ENCODE measurements at regions not wholly inside any gene's neighbourhood (a gene's known extent, or its start where the extent isn't known, plus 50 kb on each side); places are given as distances from the start of the nearest gene placed in this dataset.

DNA sequence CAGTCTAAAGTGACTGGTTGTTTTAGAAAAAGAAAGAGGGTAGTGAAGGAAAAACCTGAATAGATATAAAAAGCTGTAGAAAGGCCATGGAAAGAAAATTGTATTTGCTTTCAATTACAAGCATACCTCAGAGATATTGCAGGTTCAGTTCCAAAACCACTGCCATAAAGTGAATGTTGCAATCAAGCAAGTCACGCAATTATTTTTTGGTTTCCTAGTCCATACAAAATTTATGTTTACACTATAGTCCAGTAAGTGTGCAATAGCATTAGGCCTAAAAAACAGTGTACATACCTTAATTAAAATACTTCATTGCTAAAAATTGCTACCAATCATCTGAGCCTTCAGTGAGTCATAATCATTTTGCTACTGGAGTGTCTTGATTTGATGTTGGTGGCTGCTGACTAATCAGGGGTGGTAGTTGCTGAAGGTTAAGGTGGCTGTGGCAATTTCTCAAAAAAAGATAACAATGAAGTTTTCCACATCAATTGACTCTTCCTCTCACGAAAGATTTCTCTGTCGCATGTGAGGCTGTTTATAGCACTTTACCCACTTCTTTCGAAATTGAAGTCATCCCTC is 2003.8 kb upstream of the PIK3C3 start:
- Histone ChIP-seq H3K9me3 (ENCODE audit: control insufficient read depth in 2 of 3, insufficient read depth in 1 of 3, low read length in 3 of 3) (no peaks in the 10 kb centered on the region), H3K4me1 (ENCODE audit: control insufficient read depth in 2 of 3, insufficient read depth in 2 of 3, low read depth in 1 of 3, low read length in 3 of 3) (no peaks in the 10 kb centered on the region), H3K27ac (ENCODE audit: low read depth in 2 of 2, low read length in 2 of 2) (no peak overlapping the region), H3K4me3 (ENCODE audit: low read length in 3 of 3) (no peak overlapping the region), H3K9ac (ENCODE audit: low read length in 3 of 3) (no peak overlapping the region), H3K27me3 (ENCODE audit: control insufficient read depth, insufficient read depth, low read length) (no peaks in the 10 kb centered on the region), H3K36me3 (ENCODE audit: control insufficient read depth in 2 of 3, insufficient read depth in 3 of 3, low read length in 3 of 3) (no peaks in the 10 kb centered on the region)
- TF ChIP-seq, protein P1, sequence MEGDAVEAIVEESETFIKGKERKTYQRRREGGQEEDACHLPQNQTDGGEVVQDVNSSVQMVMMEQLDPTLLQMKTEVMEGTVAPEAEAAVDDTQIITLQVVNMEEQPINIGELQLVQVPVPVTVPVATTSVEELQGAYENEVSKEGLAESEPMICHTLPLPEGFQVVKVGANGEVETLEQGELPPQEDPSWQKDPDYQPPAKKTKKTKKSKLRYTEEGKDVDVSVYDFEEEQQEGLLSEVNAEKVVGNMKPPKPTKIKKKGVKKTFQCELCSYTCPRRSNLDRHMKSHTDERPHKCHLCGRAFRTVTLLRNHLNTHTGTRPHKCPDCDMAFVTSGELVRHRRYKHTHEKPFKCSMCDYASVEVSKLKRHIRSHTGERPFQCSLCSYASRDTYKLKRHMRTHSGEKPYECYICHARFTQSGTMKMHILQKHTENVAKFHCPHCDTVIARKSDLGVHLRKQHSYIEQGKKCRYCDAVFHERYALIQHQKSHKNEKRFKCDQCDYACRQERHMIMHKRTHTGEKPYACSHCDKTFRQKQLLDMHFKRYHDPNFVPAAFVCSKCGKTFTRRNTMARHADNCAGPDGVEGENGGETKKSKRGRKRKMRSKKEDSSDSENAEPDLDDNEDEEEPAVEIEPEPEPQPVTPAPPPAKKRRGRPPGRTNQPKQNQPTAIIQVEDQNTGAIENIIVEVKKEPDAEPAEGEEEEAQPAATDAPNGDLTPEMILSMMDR (IDR thresholded peaks at IDR 0.05; ENCODE audit: borderline replicate concordance, extremely low read depth, insufficient read depth): no peak
- no peak for DNase-seq
- intact Hi-C loops (cut with DNase I): no loop called here
- FAIRE-seq: no peak

DNA sequence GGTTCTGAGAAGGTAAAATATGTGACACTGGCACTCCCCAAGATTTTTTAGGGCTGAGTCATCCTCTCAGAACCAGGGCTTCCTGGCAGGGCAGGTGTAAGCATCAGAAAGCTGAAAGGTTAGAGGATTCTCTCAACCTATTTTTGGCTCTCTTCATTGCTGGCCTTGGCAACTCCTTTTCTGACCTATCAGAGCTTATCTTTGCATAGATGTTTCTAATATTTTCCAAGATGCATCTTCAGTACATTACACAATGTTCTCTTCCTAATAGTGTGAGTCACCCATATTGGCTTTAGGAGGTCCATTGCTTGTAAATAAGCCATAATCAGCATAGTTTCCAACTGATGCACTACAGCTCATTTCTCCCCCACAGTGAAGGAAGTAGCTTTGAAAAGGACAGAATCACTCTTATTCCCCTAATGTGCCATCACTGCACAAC is 2008.4 kb upstream of the PIK3C3 start:
- H3K36me3 ChIP-seq (ENCODE audit: control insufficient read depth in 2 of 3, insufficient read depth in 3 of 3, low read length in 3 of 3): no peaks in the 10 kb centered on the region
- TF ChIP-seq, protein P1 (IDR thresholded peaks at IDR 0.05; ENCODE audit: borderline replicate concordance, extremely low read depth, insufficient read depth): no peak
- H3K9me3 ChIP-seq (ENCODE audit: control insufficient read depth in 2 of 3, insufficient read depth in 1 of 3, low read length in 3 of 3): no peaks in the 10 kb centered on the region
- H3K27me3 ChIP-seq (ENCODE audit: control insufficient read depth, insufficient read depth, low read length): no peaks in the 10 kb centered on the region
- no peaks in the 10 kb centered on the region for H3K4me1 ChIP-seq (ENCODE audit: control insufficient read depth in 2 of 3, insufficient read depth in 2 of 3, low read depth in 1 of 3, low read length in 3 of 3)
- DNase-seq: no peak
- FAIRE-seq: no peak
- no peak overlapping the region for H3K9ac ChIP-seq (ENCODE audit: low read length in 3 of 3)
- no peak overlapping the region for H3K4me3 ChIP-seq (ENCODE audit: low read length in 3 of 3)
- H3K27ac ChIP-seq (ENCODE audit: low read depth in 2 of 2, low read length in 2 of 2): no peak overlapping the region
- intact Hi-C loops (cut with DNase I): no loop called here

DNA sequence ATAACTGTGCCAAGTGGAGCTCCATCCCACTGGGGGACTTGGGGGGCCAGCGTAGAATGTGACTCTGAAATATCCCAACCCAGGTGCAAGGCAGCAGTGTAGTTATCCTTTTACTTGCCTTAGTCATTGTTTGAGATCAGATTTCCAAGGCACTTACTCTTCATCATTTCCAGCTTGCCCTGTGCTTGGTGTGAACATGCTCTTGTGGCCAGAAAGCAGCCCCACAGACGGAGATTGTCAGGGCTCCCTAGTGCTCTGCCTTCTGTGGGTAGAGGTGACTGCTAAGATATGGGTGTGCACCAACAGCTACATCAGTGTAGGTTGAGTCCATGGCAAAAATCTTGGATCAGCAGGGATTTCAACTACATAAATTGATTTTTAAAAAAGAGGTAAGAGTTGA is 2010.0 kb upstream of the PIK3C3 start:
- Histone ChIP-seq H3K4me3 (ENCODE audit: low read length in 3 of 3) (no peak overlapping the region), H3K36me3 (ENCODE audit: control insufficient read depth in 2 of 3, insufficient read depth in 3 of 3, low read length in 3 of 3) (no peaks in the 10 kb centered on the region), H3K27me3 (ENCODE audit: control insufficient read depth, insufficient read depth, low read length) (no peaks in the 10 kb centered on the region), H3K9me3 (ENCODE audit: control insufficient read depth in 2 of 3, insufficient read depth in 1 of 3, low read length in 3 of 3) (no peaks in the 10 kb centered on the region), H3K27ac (ENCODE audit: low read depth in 2 of 2, low read length in 2 of 2) (no peak overlapping the region), H3K4me1 (ENCODE audit: control insufficient read depth in 2 of 3, insufficient read depth in 2 of 3, low read depth in 1 of 3, low read length in 3 of 3) (no peaks in the 10 kb centered on the region), H3K9ac (ENCODE audit: low read length in 3 of 3) (no peak overlapping the region)
- DNase-seq: no peak
- TF ChIP-seq, protein P1 (IDR thresholded peaks at IDR 0.05; ENCODE audit: borderline replicate concordance, extremely low read depth, insufficient read depth): no peak
- intact Hi-C loops (cut with DNase I): no loop called here
- no peak for FAIRE-seq

DNA sequence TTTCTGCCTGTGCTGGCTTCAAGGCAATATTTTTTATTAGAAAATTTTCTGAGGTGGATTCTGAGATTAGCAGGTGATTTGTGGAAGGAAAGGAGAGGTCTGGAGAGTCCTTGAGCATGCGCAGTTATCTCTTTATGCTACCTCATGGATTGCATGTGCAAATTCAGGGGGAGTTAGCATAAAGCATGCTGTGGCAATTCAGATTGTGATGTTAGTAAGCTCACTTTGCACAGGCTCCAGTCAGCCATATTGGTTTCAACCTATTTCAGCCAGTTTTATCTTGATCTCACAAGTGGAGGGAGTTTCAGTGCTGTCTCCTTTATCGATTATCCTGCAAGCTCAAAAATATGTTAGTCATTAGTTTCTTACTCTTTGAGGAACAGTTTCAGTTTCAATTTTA is 2012.3 kb upstream of the PIK3C3 start:
- H3K4me3 ChIP-seq (ENCODE audit: low read length in 3 of 3): no peak overlapping the region
- FAIRE-seq (no peak), DNase-seq (no peak)
- intact Hi-C loops (cut with DNase I): no loop called here
- no peaks in the 10 kb centered on the region for H3K36me3 ChIP-seq (ENCODE audit: control insufficient read depth in 2 of 3, insufficient read depth in 3 of 3, low read length in 3 of 3)
- no peak overlapping the region for H3K9ac ChIP-seq (ENCODE audit: low read length in 3 of 3)
- no peaks in the 10 kb centered on the region for H3K27me3 ChIP-seq (ENCODE audit: control insufficient read depth, insufficient read depth, low read length)
- no peaks in the 10 kb centered on the region for H3K4me1 ChIP-seq (ENCODE audit: control insufficient read depth in 2 of 3, insufficient read depth in 2 of 3, low read depth in 1 of 3, low read length in 3 of 3)
- no peak overlapping the region for H3K27ac ChIP-seq (ENCODE audit: low read depth in 2 of 2, low read length in 2 of 2)
- TF ChIP-seq, protein P1 (IDR thresholded peaks at IDR 0.05; ENCODE audit: borderline replicate concordance, extremely low read depth, insufficient read depth): no peak
- H3K9me3 ChIP-seq (ENCODE audit: control insufficient read depth in 2 of 3, insufficient read depth in 1 of 3, low read length in 3 of 3): no peaks in the 10 kb centered on the region
